ENCODE measurements at regions not wholly inside any gene's neighbourhood (a gene's known extent, or its start where the extent isn't known, plus 50 kb on each side); places are given as distances from the start of the nearest gene placed in this dataset.

DNA sequence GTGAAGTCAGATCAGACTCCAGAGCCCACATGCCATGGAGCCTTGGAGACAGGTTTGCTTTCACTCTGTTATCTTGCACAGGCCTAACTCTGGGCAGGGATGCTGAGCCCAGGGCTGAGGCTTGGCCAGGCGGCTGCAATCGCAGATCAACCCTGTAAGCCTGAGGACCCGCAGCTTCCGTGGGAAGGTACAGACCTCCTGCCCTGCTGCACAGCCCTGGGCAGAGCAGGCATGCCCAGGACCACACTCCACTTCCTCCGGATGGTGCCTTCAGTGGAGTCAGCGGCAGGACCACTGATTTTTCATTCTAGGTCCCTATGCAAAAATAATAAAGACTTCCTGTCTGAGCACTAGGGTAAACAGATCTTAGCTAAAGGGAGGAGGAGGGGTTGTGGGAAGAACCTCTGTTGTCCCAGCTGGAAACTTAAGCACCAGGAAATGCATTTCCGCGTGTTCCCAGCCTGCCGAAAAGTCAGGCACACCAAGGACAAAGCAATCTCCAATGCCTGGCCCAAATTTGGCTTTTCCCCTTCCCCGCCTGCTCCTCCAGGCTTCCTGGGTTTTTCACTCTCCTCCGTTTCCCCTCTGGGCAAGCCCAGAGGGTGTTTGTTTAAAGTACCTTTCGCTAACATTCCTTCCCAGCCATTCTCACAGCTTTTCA is 87.3 kb downstream of the KCTD15 start:
- Histone ChIP-seq H3K4me3 (peak overlapping the region in 6 of 12 donors; percentile 2 to 25 (median 20)), H3K36me3 (no peaks in the 10 kb centered on the region), H3K4me1 (peaks cover 0 to 36% (median 19%) of the 10 kb centered on the region in 12 donors), H3K27ac (peak overlapping the region in 11 of 12 donors; percentile 53 to 85 (median 67)), H3K9me3 (no peaks in the 10 kb centered on the region), H3K27me3 (no peaks in the 10 kb centered on the region)
- WGBS, 4 donors: 8 to 13% (median 10%) methylated on average over 12 of the region's 12 CpGs
- intact Hi-C loops (cut with DNase I): loop anchor here in 2 of 10 donors (5.0 kb wide), 2 partner anchors 62 to 87 kb away; partner anchors contain the start of gene KCTD15 (in 1 of the 2)
- ATAC-seq (peak in 3 of 4 donors; percentile 74 to 83 (median 80)), DNase-seq (peak in 4 of 5 donors; percentile 45 to 66 (median 46))
- TF ChIP-seq CTCF (IDR thresholded peaks at IDR 0.05) (no peak), POLR2A (IDR thresholded peaks at IDR 0.05) (no peak)

- 67 to 81% (median 77%) methylated on average over 6 of the region's 6 CpGs for WGBS, 4 donors
- Histone ChIP-seq H3K9me3 (no peaks in the 10 kb centered on the region), H3K36me3 (no peaks in the 10 kb centered on the region), H3K27ac (no peak overlapping the region), H3K4me1 (peaks cover 0 to 24% (median 13%) of the 10 kb centered on the region in 12 donors), H3K27me3 (no peaks in the 10 kb centered on the region), H3K4me3 (no peak overlapping the region)
- no peak for TF ChIP-seq POLR2A (IDR thresholded peaks at IDR 0.05)
- no peak for TF ChIP-seq CTCF (IDR thresholded peaks at IDR 0.05)
- intact Hi-C loops (cut with DNase I): no loop called here
- no peak for DNase-seq
- no peak for ATAC-seq
Observed at GRCh38 chr19:33885236-33885635, 88.6 kb downstream of the KCTD15 start.

- Histone ChIP-seq H3K27ac (no peak overlapping the region), H3K4me3 (no peak overlapping the region), H3K36me3 (no peaks in the 10 kb centered on the region), H3K27me3 (no peaks in the 10 kb centered on the region), H3K4me1 (peaks cover 0 to 20% (median 12%) of the 10 kb centered on the region in 12 donors), H3K9me3 (no peaks in the 10 kb centered on the region)
- 82 to 86% (median 83%) methylated on average over 6 to 11 of the region's 11 CpGs for WGBS, 4 donors
- no peak for ATAC-seq
- DNase-seq: no peak
- intact Hi-C loops (cut with DNase I): no loop called here
- TF ChIP-seq POLR2A (IDR thresholded peaks at IDR 0.05): no peak
- TF ChIP-seq CTCF (IDR thresholded peaks at IDR 0.05): no peak
Observed at GRCh38 chr19:33887891-33888290, 91.2 kb downstream of the KCTD15 start.

DNA sequence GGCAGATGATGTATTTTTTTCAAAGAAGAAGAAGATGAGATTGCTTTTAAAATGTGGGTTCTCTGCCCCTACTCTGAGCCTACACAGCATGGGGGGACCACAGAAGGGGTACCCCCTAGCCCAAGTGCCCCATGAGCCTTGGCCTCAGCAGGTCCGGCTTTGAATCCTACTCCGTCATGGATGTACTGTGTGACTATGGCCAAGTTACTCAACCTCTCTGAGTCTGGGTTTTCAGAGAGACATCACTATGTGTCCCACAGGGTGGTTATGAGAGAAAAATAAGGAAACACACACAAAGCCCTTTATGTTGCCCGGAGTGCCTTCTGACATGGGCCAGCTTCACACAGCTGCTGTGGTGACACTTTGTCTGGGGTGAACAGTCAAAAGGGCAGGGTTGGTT is 92.0 kb downstream of the KCTD15 start:
- Histone ChIP-seq H3K27me3 (no peaks in the 10 kb centered on the region), H3K36me3 (no peaks in the 10 kb centered on the region), H3K4me3 (no peak overlapping the region), H3K9me3 (no peaks in the 10 kb centered on the region), H3K27ac (no peak overlapping the region), H3K4me1 (peaks cover 0 to 14% (median 8%) of the 10 kb centered on the region in 12 donors)
- 91 to 100% (median 92%) methylated on average over 3 of the region's 3 CpGs for WGBS, 4 donors
- DNase-seq: no peak
- intact Hi-C loops (cut with DNase I): no loop called here
- no peak for ATAC-seq
- TF ChIP-seq CTCF (IDR thresholded peaks at IDR 0.05) (no peak), POLR2A (IDR thresholded peaks at IDR 0.05) (no peak)
